Ammon's horn (tissue), 1 donor: ENCODE measurements at regions not wholly inside any gene's neighbourhood (a gene's known extent, or its start where the extent isn't known, plus 50 kb on each side); places are given as distances from the start of the nearest gene placed in this dataset.
A peak's percentile ranks its signal among the peaks of the same experiment; 100 is the strongest.
"Not testable (repeated sequence)": the region's sequence is repeated elsewhere in the genome, so short reads cannot be mapped to it uniquely, and the experiment has no call there.

Source experiments
- DNase-seq: peaks from one replicate; pipeline ENCODE4 v3.0.0-alpha.2; 2016; ENCODE audit warnings: low spot score

DNA sequence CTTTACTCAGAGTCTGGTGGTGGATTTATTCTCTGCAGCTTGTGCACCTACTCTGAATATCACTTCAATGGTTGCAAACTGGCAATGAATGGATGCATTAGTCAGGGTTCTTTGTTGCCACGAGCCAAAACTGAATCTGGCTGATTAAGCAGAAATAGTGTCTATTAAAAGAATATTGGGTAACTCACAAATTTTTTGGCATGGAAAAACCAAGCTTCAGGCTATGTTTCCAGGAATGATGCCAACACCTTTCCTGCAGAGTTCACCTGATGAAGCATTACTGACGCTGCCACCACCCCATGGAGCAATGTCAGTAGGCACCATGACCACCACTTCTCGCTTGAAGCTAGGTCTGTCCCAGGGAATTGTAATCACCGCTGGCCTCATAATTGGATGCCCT, 597.8 kb upstream of the SLC10A2 start:
- DNase-seq = peak; percentile 3

DNA sequence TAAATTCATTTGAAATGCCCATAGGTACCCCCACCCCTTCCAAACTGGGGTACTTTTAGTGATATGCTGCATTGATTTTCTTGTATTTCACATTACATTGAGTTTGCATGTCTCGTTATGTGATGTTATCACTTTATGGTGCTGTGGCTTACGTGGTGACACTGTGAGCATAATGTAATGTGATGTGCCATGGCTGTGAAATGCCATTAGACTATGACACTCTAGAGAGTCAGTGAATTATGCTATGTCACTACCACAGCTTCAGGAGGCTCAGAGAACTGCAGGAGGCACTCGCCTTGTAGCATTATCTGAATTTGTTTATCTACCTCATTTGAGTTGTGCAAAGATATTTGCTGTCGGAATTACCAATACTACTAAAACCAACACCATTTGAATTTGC, 590.1 kb upstream of the SLC10A2 start:
- DNase-seq = no peak

DNA sequence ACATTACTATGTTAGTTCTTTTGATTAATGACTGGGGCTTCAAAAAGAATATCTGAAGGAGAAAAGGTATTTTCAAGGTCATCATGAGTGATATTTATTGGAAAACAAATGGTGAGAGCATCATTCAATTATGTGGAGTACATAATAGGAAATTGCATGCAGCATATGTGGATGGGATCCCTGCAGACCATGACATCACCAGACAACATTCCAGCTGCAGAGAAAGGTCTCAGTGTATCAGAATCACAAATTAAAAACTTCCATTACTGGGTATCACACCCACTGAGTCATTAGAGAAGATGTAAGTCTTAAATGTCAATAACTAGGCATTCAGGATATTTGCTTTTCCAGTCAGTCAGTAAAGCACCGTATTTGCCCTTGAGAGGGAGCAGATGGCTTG, 574.4 kb upstream of the SLC10A2 start:
- DNase-seq = no peak

DNA sequence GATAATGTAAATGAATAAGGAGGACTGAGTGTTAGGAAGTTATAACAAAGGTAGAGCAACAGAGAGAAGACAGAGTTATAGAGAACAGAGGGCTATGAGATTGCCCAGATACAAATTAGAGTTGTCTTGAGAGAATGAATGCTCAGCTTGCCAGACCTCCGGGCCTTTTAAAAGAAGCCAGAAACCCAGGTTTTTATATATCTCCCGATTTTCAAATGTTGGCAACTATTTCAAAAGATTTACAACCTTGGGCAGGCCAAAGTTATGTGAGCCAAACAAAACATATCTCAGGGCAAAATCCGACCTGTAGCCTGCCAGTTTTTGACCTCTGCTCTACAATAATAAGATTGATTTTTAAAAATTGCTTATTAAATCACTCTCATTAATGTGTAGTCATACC, 573.1 kb upstream of the SLC10A2 start:
- no peak for DNase-seq

DNA sequence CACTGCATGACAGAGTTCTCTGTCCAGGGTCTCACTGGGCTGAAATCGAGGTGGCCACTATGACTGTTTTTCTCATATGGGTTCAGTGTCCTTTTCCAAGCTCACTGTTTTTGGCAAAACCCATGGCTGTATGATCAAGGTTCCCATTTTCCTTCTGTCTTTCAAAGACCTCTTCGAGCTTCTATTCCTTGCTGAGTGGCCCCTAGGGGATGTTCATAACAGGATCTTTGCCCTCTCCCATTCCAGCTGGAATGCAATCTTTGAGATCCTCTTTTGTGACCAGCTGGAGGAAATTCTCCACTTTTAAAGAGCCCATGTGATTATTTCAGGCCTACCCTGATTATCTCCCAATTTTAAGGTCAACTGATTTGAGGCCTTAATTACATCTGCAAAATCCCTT, 572.5 kb upstream of the SLC10A2 start:
- DNase-seq = no peak

DNA sequence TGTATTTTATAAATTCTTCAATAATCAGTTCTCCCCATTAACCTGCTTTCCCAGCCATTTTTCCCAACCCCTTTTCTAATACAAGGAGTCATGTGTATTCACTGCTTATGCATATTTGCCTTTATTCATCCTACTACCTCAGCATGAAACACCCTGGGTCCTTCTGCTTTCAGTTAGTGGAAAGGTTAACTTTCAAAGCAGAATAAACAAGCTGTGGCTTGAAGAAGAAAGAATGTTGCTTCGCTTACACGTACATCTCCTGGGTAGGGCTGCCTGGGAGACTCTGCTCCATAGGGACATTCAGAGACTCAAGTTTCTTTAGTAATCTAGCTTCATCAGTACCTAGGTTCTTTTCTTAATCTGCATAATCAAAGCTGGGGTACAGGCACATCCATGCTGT, 567.8 kb upstream of the SLC10A2 start:
- no peak for DNase-seq

DNA sequence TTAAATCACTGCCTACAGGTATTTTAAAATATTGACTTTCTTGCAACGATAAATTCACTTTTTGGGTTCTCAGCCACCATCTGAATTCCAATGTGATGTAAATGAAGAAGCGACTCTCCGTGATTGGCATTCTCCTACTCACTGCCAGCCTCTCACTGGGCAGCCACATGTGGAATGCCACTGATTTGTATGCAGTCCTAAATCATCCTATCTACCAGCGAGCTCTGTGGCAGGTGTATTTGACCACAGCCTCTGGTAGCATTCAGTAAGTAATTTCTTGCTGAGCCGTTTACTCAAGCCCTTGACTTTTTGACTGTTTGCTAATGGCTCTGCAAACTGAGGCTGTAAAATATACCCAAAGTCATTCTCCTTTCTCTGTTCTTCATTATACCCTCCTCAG, 559.0 kb upstream of the SLC10A2 start:
- no peak for DNase-seq

DNA sequence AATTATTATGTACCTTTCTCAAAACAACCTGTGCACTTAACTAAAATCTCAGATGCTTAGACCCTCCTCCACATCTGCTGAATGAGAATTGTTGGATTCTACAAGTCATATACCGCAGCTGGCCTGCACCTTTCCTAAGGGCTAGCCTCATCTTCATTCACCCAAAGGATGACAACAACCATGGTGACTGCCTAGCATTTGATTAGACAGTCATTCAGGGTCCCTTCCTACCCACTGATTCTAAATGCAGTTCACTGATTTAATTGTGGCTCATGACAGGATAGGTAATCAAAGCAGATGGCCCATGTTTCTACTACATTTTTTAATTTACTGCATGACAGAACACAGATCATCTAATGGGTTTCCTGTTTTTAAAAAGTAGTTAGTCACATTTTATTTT, 551.9 kb upstream of the SLC10A2 start:
- DNase-seq = no peak

DNA sequence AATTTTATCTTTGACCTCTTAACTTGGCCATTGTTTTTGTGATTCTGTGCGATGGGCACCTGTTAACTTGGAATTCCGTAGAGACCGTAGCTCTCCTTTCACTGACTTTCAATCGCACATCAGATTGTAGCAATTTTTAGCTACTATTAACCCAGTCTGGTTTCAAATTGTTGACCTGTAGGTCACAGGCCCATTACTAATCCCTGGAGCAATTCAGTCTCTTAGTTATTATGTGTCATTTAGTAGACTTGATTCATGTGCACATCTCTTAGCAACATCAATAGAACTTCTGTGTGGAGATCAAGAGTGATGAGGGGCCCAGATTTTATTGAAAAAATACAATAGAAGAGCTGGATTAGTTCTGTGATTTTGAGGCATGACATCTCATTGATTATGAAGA, 549.6 kb upstream of the SLC10A2 start:
- no peak for DNase-seq

DNA sequence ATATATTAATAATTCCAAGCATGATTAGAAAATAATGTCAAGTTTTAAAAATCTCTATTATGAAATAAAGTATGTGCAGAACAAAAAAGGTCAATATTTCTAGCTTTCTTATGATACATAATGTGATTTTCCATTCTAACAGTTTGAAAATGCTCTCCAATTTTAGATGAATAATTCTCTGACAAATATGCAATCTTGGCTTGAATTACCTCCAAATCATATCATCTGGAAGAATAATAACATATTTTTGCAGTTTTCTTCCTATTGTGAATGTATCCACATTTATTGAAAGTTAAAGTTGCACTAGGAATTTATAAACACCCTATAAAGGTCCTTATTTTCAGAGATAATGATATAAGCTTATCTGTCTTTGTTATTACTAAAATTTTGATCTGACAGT, 548.5 kb upstream of the SLC10A2 start:
- no peak for DNase-seq

DNA sequence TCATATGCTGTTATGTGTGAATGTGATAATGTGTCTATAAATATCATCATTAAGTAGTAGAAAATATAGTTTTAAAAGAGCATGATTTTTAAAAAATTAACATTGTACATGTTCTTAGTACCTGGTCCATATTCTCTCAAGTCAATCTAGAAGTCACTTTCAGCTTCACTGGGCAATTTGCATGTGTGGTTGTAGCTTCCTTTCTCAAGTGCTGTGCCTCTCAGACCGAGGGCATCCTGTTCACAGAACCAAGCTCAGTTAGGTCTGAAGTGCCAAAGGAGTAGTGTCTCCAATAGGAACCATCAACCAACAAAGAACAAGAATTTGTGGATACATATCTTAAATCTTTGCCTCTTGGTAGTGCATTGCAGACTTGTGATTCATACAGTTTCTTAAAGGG, 541.8 kb upstream of the SLC10A2 start:
- DNase-seq = no peak

DNA sequence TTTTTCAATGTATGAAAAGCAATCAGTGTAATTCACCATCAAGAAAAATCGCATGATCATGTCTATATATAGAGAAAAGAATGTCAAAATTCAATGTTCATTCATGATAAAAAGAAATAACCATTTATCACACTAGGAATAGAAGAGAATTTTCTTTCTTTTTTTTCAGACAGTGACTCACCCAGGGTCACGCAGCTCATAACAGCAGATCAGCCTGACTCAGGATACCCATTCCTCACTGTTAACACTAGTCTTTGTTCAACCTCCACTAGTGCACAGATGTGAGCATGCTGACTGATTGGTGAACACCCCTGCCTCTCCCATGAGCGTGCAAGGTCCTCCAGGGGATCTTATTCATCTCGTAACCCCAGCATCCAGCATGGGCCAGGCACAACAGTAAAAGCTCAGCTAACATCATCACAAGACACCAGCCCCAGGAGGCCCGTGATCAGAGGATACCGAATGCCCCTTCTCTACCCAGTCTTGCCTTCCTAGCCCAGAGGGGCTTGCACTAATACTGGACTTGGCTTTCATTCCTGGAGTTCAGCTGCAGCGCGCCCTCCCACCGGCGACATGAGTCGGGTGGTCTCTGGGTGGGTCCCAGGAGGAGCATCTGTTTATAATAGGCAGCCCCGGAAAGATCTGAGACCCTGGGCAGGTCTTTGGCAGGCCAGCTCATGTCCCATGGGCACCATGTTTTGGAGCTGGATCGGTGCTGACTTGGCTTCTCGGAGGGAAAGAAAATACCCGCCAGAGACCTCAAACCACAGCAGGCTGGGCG, 539.5 kb upstream of the SLC10A2 start:
- DNase-seq = no peak

DNA sequence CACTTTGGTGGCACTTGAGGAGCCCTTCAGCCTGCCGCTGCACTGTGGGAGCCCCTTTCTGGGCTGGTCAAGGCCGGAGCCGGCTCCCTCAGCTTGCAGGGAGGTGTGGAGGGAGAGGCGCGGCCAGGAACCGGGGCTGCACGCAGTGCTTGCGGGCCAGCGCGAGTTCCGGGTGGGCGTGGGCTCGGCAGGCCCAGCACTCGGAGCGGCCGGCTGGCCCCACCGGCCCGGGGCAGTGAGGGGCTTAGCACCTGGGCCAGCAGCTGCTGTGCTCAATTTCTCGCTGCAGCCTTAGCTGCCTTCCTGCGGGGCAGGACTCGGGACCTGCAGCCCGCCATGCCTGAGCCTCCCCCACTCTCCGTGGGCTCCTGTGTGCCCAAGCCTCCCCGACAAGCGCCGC, 533.7 kb upstream of the SLC10A2 start:
- DNase-seq = not testable (repeated sequence)

DNA sequence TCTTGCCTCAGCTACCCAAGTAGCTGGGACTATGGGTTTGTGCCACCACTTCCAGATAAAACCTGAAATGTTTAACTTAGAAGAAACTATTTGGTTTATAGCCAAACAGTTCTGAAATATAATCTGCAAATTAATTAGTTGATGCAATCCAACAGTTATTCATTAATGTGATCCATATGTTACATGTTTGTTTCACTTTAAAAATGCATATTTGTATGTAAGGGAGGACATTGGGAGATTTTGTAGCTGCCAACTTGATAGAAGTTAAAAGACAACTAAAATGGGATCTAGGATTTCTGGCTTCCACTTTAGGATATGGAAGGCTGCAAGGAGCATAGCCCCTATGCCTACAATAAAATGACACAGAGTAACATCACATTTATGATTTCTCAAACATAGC, 532.5 kb upstream of the SLC10A2 start:
- DNase-seq = no peak

DNA sequence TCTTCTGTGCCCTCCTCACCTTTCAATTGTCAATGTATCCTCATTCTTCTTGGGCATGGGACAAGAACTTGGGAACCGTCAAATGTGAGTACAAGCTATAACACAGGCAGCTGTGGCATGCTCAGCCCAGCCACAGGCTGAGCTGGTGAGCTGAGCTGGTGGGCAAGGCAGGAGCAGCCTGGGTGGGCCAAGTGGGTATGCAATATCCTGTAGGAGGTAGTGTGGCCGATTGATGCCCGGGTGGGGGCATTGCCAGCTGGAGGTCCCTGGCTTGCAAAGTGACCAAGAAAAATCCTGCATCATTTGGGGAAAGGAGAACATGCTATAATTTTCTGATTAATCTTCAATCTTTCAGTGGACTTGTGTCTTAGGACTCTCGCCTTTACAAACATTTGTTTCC, 507.2 kb upstream of the SLC10A2 start:
- DNase-seq = no peak

DNA sequence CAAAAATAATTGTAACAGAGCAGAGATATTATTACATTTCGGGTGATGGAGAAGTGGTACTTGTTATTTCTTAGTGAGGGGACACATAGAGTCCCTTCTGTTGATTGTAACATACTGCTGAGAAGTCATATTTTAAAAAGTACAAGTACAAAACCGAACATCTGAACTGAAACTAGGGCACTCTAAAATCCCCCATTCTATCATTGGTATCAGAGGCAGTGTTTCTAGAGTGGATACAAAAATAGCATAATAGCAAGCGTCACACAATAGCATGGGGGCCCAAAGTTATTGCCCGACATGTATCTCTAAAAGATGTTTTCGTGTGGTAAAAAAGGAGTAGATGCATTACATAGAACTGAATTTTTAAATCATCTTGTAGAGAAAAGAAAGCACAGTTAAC, 502.1 kb upstream of the SLC10A2 start:
- DNase-seq = no peak

DNA sequence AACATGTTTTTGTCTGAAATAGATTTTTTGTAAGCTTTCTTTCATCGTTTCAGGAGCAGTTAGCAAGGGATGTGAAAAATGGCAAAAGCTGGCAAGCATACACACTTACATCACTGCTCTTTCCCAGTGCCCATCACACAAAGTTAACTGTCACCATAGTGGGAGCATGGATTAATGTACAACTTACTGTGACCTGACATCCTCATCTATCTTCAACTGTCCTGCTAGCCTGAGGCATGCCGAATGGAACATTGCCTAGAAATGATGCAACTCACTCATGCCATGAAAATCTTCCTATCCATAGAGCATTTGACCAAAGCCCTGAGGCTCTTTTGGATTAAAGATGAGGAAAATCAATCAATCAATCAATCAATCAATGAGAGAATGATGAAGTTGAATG, 491.7 kb upstream of the SLC10A2 start:
- no peak for DNase-seq

DNA sequence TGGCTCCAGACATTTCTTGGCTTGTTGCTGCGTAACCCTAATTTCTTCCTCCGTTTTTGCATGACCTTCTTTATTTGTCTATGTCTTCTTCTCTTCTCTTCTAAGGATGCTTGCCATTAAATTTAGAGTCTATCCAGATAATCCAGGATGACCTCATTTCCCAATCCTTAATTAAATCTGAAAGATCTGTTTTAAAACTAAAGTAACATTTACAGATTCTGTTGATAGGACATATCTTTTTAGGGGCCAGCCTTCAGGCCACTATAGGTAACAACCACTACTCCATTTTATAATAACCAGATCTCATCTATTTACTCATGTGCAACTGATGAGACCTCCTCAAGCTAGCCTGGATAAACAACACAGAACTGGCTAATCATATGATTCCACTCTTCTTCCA, 490.5 kb upstream of the SLC10A2 start:
- no peak for DNase-seq

DNA sequence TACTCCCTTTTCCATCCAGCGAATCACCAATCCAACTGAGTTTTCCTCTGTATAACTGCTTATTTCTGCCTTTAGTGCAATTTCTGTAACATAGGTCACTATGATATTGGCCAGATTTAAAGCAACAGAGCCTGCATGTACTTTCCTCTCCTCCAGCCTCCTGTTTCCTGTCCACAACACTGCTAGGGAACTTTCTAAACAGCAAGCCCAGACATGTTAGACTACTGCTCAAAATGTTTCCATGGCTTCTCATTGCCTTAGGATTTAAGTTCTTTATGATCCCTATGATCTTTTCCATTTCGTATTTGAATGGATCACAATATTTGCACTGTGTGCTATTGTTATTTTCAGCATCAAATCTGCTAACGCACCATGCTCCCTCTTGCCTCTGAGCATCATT, 481.7 kb upstream of the SLC10A2 start:
- DNase-seq = no peak

DNA sequence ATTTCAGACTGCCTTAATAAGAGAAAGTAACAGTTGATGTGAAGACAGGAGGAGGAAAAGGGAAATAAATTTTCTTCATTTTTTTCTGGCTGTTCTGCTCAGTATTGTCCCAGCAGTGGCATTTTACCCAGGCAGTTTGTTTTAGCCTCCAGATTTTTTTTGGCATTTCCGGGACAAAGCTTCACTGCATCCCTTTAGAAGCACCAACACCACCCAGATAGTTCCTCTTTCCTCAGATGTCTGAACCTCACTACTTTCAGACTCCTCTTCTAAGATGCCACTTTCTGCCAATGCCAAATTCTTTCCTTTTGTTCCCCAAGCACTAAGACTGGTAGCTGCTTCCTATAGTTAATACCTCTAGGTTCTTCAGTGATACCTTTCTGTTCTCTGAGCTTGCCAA, 480.1 kb upstream of the SLC10A2 start:
- DNase-seq = no peak

DNA sequence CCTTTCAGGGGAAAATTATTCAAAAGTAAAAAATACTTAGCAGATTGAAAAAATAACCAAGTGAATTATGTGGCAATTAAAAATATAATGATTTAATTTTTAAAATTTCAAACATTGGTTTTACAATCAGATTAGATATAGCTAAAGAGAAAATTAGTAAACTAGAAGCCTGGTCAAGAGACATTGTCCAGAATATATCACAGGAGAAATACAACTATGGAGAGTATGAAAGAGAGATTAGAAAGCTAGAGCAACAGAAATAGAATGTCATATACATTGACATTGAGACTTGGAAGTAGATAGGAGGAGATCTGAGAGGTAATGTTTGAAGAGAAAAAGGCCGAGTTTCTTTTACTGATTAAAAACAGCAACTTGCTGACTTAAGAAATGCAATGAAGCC, 476.4 kb upstream of the SLC10A2 start:
- DNase-seq = no peak

DNA sequence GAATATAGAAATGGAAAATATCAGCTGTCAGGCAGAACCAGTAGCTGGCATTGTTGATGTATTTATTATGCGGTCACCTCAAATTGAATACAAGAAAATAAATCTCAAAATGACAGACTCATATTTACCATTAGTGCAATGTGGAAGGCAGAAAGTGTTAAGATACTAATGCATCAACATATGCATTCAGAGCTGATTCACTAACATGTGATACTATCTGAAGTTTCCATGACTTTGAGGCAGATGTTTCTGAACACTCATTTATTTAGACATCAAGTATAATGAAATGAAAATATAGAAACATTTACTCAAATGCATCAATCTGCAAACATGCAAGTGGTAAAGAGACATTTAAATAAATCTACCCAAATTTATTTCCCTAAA, 474.2 kb upstream of the SLC10A2 start:
- DNase-seq = no peak

DNA sequence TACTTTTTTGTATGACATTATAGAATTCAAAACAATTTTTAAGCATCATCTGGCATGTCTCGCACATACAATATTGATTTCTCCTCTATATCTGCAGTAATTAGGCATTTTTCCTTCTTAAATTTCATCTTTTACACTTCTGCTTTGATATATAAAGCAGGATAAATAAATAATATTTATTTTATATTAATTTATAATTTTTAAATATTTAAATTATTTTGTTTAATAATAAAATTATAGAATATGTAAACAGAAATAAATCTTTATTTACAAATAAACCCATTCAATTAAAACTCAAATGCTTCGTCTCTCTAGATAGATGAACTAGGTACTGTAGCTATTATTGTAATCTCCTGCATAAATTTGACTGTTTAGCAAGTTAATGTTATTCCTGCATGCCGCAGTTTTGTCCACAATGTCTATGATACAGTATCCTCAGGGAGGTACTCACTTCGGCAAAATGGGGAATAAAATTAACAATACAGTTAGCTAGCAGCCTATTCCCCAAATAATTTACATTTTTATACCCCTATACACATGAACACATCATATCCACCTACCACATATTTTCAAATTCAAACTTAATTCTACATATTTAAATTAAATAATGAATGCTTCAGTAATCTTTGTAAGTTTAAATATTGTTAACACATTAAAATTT, 473.6 kb upstream of the SLC10A2 start:
- DNase-seq = no peak

DNA sequence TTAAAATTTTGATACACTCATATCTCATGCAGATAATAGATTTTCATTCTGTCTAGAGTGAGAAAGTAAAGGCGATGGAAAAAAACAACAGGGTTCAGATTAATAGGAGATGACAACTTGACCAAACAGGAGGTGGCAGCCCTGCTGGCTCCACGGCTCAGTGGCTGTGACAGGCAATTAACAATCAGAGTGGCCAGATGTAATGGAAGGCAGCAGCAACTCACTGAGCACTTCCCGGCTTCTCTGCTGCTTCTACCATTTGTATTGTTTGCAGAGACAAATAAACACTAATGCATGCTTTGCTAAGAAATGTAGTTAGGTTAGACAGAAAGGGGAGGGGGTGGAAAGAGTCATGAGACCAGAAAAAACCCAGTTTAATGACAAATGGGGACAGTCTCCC, 473.0 kb upstream of the SLC10A2 start:
- peak; percentile 21 for DNase-seq
